Activated CD4-positive, alpha-beta T cell treated with anti-CD3 and anti-CD28 coated beads for 24 hours (primary cell): ENCODE measurements at regions not wholly inside any gene's neighbourhood (a gene's known extent, or its start where the extent isn't known, plus 50 kb on each side); places are given as distances from the start of the nearest gene placed in this dataset.
"Not testable (repeated sequence)": the region's sequence is repeated elsewhere in the genome, so short reads cannot be mapped to it uniquely, and the experiment has no call there.

Source experiments
- DNase-seq, 2 donors: peaks; one replicate each; pipeline ENCODE4 v3.0.0-alpha.2; 2020; ENCODE audit warnings: low read depth in 2 of 2

DNA sequence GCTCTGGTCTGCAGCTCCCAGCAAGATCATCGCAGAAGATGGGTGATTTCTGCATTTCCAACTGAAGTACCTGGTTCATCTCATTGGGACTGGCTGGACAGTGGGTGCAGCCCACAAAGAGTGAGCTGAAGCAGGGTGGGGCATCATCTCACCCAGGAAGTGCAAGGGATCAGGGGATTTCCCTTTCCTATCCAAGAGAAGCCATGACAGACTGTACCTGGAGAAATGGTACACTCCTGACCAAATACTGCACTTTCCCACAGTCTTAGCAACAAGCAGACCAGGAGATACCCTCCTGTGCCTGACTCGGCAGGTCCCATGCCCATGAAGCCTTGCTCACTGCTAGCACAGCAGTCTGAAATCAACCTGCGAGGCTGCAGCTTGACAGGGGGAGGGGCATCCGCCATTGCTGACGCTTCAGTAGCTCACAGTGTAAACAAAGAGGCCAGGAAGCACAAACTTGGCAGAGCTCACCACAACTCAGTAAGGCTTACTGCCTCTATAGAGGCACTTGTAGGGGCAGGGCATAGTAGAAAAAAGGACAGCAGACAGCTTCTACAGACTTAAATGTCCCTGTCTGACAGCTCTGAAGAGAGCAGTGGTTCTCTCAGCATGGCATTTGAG is 60.5 kb downstream of the AREG start:
- not testable (repeated sequence) for DNase-seq

DNA sequence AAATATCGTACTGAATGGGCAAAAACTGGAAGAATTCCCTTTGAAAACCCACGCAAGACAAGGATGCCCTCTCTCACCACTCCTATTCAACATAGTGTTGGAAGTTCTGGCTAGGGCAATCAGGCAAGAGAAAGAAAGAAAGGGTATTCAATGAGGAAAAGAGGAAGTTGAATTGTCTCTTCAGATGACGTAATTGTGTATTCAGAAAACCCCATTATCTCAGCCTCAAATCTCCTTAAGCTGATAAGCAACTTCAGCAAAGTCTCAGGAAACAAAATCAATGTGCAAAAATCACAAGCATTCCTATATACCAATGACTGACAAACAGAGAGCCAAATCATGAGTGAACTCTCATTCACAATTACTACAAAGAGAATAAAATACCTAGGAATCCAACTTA is 64.4 kb downstream of the AREG start:
- DNase-seq: not testable (repeated sequence)

DNA sequence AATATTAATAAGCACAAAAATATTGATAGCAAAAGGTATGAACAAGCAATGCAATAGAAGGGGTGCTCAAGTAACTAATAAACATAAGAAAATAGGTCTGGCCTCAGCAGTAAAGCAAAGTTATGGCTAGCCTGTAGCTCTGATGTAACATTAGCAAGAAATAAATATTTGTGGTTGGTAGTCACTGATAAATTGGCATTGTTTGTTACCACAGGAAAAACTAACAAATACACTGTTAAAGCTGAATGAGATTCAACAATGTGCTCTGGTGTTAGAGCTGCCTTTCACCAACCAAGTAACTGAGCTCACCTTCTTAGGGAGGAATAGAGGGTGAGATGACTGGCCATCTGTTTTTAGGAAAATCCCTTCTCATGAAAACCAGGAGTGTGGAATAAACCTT is 71.4 kb downstream of the AREG start:
- DNase-seq: no peak

DNA sequence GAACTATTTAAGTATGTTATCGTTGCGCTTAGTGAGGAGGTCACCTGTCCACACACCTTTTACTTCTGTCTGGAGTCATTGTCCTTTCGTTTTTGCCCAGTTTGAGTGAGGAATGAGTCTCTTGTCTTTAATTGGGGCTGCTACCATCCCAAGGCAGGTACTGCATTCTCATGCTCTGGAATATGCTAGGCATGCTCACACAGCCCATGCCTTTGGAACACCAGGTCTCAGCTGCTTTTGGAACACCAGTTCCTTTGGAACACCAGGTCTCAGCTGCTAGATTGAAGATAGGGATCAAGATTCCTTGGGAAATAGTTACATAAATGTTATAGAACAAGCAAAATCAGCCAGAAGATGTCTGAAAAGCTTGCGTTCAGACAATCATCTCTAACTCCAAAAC is 73.1 kb downstream of the AREG start:
- DNase-seq: no peak

DNA sequence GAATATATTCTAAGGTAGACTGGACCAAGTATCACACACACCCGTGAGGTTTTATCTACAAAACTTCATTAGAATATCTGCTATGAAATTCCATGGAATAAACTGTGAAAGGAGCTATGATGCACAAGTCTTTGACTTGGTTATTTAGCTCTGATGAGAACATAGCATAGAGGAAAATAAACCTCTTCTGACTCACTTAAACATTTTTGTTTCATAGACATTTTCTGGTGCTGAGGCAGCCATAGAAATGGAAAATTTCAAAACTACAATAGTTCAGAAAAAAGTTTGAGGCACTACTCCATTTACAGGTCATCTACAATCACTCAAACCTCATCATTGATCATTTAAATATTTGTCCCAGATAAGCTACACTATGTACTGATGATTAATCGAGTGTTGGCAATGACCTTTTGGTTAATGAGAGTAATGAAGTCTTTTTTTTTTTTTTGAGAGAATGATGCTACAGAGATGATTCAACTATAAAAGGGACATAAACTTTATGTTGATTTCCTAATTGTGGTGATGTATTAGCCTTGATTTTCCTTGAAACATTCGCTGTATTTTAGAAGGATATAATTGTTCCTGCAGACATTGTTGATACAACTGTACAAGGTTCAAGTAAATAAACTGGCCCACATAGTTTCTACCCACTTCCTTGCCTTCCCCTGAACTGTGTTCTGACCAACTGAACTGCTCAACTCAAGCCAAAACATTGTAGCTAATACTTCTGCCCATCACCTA is 77.5 kb downstream of the AREG start:
- DNase-seq: no peak

DNA sequence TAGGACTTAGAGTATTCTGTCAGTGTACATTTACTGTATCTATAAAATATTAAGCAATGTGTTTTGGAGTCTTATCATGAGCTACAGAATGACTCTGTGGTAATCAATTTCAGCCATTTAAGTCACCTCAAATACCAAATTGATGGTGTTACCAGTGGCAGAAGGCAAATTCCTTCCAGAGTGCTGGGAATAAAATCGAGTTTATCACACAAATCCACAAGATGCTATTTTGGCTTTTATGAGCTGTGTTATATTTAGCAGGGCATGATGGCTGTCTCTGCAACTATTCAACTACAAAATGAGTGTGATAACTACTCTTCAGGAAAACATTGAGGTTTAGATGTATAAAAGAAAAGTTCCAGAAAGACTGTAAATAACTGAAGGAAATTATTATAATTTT is 78.2 kb downstream of the AREG start:
- no peak for DNase-seq

DNA sequence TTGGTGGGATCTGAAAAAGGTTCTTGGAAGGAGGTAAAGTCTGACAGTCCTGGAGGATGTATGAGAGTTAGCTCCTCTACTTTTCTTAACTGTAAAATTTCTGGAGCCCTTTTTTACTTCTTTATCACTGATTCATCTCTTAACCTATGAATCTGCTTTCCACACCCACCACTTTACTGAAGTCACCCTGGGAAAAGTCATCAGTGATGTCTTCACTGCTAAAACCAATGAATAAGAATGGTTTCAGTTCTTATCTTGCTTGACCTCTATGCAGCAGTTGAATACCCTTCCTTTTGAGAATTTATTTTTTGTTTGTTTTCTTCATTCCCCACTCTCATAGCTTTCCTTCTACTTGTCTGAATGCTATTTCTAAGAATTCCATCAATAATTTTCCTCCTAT is 80.0 kb downstream of the AREG start:
- no peak for DNase-seq

DNA sequence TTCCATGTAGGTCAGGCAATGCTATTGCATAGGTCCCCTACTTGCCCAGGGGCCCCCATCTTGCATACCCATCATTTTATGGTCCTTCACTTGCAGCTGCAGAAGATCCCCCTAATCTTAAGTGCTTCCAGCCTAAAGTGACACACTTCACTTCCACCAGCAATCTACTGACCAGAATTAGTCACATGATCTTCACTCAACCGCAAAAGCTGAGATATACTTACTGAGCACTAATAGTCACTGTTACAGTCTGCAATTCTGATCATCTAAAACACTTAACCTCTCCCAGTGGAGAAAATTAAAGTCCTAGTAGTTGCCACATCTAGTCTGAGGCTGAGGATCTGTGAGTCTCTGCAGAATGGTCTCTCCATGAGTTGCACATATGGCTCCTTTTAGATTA is 82.1 kb downstream of the AREG start:
- no peak for DNase-seq

DNA sequence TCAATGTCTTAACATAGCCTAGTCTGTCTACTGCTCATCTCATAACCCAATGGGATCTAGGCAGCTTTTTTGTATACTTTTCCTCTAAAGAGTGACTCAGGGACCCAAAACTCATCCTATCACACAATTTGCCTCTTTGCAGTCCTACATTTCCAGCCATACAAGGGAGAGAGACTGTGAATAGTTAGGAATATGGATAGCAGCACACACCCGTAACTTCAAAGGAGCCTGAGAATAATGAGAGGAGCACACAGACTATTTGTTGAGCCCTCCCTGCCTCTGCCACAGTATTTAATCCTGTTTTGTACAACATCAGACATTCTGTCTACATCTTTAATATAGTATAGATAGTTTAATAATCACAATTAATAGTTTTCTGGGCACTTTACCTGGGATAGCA is 83.2 kb downstream of the AREG start:
- no peak for DNase-seq

DNA sequence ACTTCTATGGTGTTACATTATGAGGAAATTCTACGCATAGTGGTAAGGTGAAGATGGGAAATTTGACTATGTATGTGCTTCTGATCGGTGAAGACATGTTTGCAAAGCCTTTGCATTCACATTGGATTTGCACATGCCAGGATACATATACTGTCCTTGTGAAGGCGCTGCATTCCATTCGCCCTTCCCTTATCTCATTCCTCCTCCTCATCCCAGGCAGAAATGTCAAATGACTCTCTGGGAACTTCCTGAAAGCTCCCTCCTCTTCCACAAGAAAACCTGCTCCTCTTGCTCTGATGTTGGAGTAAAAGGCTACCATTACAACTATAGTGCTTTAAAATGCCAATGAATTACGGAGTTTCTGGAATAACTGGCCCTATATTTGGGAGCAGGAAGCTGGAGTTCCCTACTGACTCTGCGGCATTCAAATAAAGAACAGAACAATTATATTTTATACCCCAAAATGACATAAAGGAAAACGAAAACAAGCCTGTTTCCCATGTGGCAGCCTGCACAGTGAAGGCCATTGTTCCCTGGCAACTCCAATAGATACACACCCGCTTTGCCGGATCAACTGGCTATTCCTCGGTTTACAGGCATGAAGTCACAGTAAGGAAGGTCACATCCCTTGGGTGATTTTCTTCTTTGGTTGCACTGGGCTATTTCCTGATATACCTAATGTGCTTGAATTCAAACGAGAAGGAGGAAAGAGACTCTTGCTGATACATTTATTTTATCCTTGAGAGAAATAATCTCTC is 84.5 kb downstream of the AREG start:
- DNase-seq: no peak

DNA sequence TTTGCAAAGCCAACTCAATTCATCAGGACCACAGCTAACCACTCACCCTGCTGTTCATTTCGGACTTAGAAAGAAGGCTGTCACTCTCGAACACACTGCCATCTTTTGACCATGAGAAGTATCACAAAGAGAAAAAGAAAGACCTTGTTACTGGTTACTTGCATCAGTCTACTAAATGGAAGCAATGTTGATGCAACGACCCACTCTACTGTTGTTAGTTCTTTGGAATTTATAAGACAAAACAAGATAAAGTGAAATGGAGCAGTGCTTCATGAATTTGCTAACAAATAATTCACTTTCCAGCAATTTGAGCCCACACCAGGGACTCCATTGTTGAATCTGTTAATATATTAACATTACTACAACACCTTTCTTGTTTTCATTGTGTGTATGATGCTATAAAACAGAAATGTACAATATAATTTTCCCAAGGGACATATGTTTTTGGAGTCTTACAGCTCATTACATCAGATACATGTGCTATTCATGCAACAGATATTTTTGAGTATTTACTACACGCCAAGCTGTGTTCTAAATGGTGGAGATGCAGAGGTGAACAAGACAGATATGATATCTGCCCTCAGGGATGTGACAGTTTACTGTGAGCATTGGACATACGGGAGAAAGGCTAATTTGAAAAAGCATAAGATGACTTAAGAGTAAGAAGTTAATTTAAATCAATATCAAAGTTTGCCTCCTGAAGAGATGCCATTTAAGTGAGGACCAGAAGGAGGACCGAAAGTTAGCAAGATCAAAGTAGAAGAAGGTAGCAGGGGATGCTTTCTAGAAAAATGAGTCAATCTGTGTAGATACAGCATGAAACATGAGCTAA is 87.2 kb downstream of the AREG start:
- DNase-seq: no peak

DNA sequence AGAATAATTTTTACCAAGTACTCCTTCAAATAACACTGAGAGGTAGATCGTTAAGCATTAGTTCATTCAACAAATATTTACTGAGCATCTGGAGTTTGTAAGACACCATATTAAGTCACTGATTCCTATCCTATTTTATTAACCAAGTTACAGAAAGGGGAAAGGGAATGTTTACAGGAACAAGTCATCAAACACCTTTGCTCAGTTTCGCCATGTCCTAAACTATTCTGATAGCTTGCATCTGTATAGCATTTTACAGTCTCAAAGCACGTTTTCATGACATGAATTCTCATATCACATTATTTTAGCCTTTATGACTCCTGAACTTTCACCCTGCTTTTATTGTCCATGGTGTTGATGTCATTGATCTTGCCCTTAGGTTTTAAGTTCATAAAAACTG is 89.2 kb downstream of the AREG start:
- no peak for DNase-seq

DNA sequence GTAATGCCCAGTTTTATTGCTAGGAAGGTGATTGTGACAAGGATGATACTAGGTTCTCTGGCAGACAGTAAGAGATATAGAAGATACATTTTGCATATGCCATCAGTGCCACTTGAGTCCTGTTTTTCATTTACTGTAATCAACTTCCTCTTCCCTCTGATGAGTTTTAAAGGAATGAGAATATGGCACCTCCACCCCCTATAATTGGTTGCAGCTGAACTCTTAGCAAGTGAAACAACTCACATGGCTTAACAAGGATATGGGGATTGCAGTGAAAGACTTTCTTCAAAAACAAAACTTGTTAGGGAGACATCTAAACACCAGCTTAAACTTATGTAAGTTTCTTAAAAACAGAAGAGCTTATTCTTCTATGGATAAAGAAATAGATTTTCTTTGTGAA is 90.0 kb downstream of the AREG start:
- DNase-seq: no peak

DNA sequence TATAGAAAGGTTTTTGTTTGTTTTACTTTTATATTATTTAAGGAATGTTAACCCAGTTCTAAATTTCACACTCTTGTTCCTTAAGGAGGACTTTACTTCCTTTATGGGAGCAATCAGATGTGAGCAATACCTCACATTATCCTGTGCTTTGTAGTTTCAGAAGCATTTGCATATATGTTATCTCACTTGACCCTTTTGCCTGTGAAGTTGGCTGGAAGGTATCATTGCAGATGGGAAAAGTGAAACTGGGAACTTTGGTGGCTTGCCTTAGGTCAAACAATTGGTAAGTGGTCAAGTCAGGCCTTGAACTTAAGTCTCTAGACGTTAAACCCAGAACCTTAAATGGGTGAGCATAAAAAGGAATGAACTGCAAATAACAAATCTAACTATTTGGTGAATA is 90.6 kb downstream of the AREG start:
- no peak for DNase-seq

DNA sequence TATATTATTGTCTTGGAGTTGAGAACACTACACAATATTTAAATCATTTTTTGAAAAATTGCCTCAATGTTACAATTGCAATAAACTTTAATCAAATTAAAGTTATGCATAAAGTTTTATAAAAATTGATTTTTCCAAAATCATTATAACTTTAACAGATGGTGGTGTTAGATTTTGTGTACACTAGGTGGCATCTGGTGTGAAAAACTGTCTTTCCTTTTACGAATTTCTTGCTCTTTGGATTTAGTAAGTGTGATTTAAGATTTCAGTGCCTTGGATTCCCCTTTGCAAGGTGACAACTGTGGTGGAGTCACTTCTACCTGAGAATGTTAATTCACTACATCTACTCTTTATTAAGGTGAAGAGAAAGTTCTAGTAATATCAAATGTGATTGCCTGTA is 91.6 kb downstream of the AREG start:
- no peak for DNase-seq

DNA sequence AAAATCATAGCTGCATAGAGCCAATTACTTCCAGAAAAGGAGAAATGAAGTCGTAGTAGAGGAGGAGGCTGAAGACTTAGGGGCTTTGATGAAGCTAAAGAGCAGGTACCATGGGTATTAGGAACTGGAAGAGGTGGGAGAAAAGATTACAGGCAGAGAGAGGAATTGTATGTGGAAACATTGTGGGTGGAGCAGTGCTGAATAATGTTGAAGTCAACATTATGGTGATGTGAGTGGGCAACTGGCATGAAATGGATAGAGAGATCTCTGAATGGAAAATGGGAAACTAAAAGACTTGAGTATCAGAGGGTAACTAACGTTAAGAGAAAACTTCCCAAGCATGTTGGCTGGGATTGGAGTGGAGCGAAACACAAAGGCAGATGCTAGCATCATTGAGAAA is 92.5 kb downstream of the AREG start:
- no peak for DNase-seq

DNA sequence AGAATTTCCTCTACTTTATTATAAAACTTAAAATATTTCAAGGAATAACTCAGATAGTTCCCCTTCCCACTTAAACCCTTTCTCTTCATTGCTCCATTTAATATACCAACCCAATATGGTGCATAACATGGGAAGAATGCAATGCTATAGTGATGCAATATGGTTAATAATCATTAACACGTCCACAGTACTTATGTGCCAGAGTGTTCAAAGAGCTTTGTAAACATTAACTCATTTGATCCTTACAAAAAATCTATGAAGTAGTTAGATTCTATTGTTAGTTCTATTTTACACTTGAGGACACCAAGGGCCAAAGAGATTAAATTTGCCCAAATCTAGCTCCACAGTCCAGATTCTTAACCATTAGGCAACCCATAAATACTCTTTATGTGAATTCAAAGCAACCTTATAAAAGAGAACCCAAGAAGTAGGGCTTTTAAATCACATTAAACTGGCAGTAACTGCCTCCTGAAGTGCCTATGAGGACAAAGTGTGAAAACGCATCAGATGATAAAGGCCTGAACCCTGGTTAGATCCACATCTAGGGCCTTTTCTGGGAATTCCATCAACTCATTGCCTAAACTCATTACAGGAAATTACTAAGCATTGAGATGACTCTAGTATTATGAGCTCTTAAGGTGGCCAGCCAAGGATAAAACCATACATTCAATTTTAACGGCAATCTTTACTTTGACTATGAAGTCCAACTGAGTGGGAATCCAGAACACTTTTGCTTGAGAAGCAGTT is 94.3 kb downstream of the AREG start:
- DNase-seq: no peak

DNA sequence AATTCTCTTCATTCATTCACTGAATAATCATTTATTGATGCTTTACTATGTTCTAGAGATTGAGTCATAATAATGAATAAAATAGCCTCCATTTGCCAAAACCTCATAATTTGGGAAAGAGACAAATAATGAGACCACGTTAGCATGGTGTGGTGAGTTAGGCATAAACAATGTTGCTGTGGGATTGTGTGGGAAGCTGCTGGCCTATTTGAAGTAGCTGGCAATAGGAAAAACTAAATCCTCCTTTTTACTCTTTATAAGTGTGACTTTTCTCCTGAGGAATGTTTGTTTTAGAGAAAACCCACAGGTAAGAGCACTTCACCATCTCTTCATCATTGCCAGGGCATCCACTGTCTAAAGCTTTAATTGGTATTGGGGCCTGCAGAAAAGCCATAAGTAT is 95.3 kb downstream of the AREG start:
- no peak for DNase-seq

DNA sequence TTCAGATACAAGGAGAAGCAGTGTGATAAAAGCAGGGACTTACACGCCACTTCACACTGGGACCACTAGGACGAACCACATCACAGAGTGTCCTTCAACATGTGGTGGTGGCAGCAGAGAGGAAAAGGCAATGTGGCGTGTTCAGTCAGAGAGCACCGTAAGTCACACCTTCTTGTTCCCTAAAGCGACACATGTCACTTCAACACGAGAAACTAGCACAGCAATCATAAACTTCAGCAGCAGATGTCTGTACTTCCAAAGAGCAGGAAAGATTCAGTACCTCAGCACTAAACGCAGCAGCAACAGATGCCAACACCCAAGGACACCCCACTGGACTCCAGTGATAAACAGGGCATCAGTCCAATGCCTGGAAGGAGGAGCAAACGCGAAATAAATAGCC is 96.7 kb downstream of the AREG start:
- no peak for DNase-seq

DNA sequence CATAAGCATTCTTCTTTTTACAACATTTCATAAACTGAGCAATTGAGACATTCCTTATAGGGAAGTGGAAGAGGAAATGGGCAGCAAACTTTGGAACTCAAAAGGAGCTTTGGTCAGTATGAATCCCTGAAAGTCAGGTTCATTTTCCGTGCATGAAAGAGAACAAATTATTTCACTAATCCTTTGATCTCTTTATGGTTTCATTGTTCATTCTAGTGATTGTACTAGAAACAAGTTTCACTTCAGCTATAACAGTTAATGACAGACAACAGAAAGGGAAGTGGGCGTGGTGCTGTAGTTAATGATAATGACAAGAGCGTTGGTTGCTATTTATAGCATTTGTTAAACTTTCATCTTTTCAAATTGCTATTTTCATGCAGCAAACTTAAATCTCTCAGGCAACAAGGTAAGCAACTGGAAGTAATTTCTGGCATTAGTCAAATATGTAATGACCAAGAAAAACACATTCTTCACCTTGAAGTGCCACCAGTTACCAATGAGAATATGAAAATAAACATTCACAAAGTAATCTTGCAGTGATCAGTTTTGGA is 98.4 kb downstream of the AREG start:
- no peak for DNase-seq

DNA sequence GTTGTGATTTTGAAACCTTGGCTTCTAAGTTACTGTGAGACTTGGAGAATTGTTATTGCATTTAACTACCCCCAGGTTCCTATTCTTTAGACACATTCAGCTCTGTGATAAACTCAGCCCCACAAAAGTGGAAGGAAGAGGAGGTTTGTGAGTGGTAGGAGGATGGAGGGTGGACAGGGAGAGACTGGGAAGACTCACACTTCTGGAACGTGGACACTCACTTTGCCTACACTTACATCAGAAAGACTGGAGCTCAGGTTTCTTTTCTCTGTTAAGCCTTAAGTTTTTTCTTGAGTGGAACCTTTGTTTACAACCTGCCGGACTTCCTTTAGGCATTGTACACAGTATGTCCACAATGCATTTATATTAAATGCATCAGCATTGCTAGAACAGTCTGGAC is 99.0 kb downstream of the AREG start:
- no peak for DNase-seq
